Loucy (cell line): ENCODE measurements at regions not wholly inside any gene's neighbourhood (a gene's known extent, or its start where the extent isn't known, plus 50 kb on each side); places are given as distances from the start of the nearest gene placed in this dataset.

Experiments used
- H2AFZ ChIP-seq: fragments of 200-600 bp; sonication (generic); 2 replicates; pipeline ENCODE4 v1.6.0; 2016; ENCODE audit warnings: antibody characterized with exemption, mild to moderate bottlenecking, low read length, moderate library complexity
- H3F3A ChIP-seq: fragments of 200-600 bp; 2 replicates; pipeline ENCODE4 v1.6.0; 2016; ENCODE audit warnings: antibody characterized with exemption, low read depth, mild to moderate bottlenecking
- H3K27me3 ChIP-seq: fragments of 200-600 bp; sonication (generic); 2 replicates; pipeline ENCODE4 v1.6.1; 2014; ENCODE audit warnings: low read length, mild to moderate bottlenecking; ENCODE audit not compliant: insufficient read depth, poor library complexity, severe bottlenecking
- H3K36me3 ChIP-seq: fragments of 200-600 bp; sonication (generic); 2 replicates; pipeline ENCODE4 v1.6.1; 2016; ENCODE audit warnings: low read length; ENCODE audit not compliant: insufficient read depth
- H3K4me1 ChIP-seq: fragments of 200-600 bp; sonication (generic); 2 replicates; pipeline ENCODE4 v1.5.1; 2014; ENCODE audit warnings: low read length, mild to moderate bottlenecking; ENCODE audit not compliant: insufficient read depth, poor library complexity, severe bottlenecking
- H3K4me2 ChIP-seq: fragments of 200-600 bp; sonication (generic); 2 replicates; pipeline ENCODE4 v1.6.0; 2014; ENCODE audit warnings: antibody characterized with exemption, low read length, low read depth, mild to moderate bottlenecking; ENCODE audit not compliant: poor library complexity, severe bottlenecking
- H3K4me3 ChIP-seq: fragments of 200-600 bp; sonication (generic); 2 replicates; pipeline ENCODE4 v1.5.1; 2014; ENCODE audit warnings: low read length, mild to moderate bottlenecking, mixed read lengths; ENCODE audit not compliant: poor library complexity, severe bottlenecking
- H3K79me2 ChIP-seq: fragments of 200-600 bp; sonication (generic); 2 replicates; pipeline ENCODE4 v1.6.1; 2014; ENCODE audit warnings: low read length; ENCODE audit not compliant: insufficient read depth
- H3K9ac ChIP-seq: fragments of 200-600 bp; sonication (generic); 2 replicates; pipeline ENCODE4 v1.6.0; 2014; ENCODE audit warnings: mild to moderate bottlenecking, low read depth, low read length, moderate library complexity; ENCODE audit not compliant: poor library complexity, severe bottlenecking
- H3K9me2 ChIP-seq: fragments of 200-600 bp; sonication (generic); replicated peaks from 2 replicates; pipeline ENCODE4 v1.6.1; 2016; ENCODE audit warnings: low read depth, low read length, mixed read lengths
- H3K9me3 ChIP-seq: fragments of 200-600 bp; sonication (generic); 2 replicates; pipeline ENCODE4 v1.6.1; 2014; ENCODE audit warnings: mild to moderate bottlenecking, antibody characterized with exemption, low read length, low read depth; ENCODE audit not compliant: insufficient read depth
- H4K20me1 ChIP-seq: fragments of 200-600 bp; sonication (generic); 2 replicates; pipeline ENCODE4 v1.6.0; 2014; ENCODE audit warnings: antibody characterized with exemption, low read length, mild to moderate bottlenecking; ENCODE audit not compliant: insufficient read depth, poor library complexity, severe bottlenecking
- EZH2phosphoT487 ChIP-seq: fragments of 200-600 bp; IDR thresholded peaks from 2 replicates; pipeline ENCODE4 v1.6.1; 2018; ENCODE audit warnings: antibody characterized with exemption, mild to moderate bottlenecking, moderate library complexity, borderline replicate concordance
- TF ChIP-seq, protein P1 (sequence below): fragments of 200-600 bp; sonication (generic); conservative IDR thresholded peaks from 2 replicates; pipeline ENCODE4 v1.5.1; 2014; ENCODE audit warnings: mild to moderate bottlenecking, antibody characterized with exemption, low read length

DNA sequence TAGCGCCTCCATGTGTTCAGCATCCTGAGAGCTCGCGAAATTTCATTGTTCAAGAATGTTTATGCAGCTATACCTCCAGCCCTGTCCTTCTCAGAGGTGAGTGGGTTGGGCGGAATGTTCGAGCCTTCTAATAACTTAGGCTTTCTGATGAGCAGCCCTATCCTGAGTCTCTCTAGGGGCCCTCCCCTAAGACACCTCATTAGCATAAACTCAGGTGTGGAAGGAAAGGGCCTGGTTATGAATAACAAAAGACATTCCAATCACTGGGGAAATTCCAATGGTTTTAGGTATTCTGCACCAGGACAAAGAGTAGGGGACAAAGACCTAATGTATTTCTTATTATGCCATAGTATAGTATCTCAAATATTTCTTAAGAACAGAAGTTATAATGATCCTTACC is 138.1 kb upstream of the PDZRN3 start:
- H3K9ac ChIP-seq: no peak overlapping the region
- TF ChIP-seq, protein P1, sequence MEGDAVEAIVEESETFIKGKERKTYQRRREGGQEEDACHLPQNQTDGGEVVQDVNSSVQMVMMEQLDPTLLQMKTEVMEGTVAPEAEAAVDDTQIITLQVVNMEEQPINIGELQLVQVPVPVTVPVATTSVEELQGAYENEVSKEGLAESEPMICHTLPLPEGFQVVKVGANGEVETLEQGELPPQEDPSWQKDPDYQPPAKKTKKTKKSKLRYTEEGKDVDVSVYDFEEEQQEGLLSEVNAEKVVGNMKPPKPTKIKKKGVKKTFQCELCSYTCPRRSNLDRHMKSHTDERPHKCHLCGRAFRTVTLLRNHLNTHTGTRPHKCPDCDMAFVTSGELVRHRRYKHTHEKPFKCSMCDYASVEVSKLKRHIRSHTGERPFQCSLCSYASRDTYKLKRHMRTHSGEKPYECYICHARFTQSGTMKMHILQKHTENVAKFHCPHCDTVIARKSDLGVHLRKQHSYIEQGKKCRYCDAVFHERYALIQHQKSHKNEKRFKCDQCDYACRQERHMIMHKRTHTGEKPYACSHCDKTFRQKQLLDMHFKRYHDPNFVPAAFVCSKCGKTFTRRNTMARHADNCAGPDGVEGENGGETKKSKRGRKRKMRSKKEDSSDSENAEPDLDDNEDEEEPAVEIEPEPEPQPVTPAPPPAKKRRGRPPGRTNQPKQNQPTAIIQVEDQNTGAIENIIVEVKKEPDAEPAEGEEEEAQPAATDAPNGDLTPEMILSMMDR: no peak
- TF ChIP-seq EZH2phosphoT487: no peak

DNA sequence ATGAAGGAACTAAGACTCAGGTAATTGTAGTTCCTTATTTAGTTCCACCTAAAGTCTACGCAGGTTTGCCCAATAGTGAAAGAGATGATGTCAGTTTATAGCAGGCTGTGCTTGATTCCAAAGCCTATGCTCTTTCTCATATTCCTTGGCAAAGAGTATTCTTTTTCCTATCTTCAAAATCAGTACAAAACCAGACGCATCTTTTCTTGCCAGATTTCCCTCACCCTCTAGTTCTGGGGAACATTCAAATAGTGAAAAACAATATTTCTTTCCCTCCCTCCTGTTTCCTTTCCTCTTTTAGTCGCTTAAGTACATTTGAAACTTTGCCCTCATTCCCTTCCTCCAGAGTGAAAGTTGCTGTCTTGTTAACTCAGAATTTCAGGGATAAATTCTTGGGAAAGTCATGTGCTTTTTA is 134.6 kb upstream of the PDZRN3 start:
- Histone ChIP-seq H3K27me3 (no peaks in the 10 kb centered on the region), H3K9me2 (no peaks in the 10 kb centered on the region), H3F3A (no peaks in the 10 kb centered on the region), H3K9me3 (no peaks in the 10 kb centered on the region), H3K79me2 (no peaks in the 10 kb centered on the region), H4K20me1 (no peaks in the 10 kb centered on the region), H3K4me2 (no peak overlapping the region), H3K36me3 (no peaks in the 10 kb centered on the region), H3K9ac (no peak overlapping the region), H3K4me3 (no peak overlapping the region), H3K4me1 (no peaks in the 10 kb centered on the region), H2AFZ (no peak overlapping the region)
- TF ChIP-seq, protein P1: no peak
- TF ChIP-seq EZH2phosphoT487: no peak

More for the DNA sequence above, 138.1 kb upstream of the PDZRN3 start:
- Histone ChIP-seq H3K9me3 (no peaks in the 10 kb centered on the region), H3K4me1 (peaks cover 9% of the 10 kb centered on the region), H3K4me3 (no peak overlapping the region), H3F3A (no peaks in the 10 kb centered on the region), H2AFZ (no peak overlapping the region), H3K36me3 (no peaks in the 10 kb centered on the region), H3K4me2 (no peak overlapping the region), H4K20me1 (no peaks in the 10 kb centered on the region), H3K9me2 (no peaks in the 10 kb centered on the region), H3K27me3 (no peaks in the 10 kb centered on the region), H3K79me2 (no peaks in the 10 kb centered on the region)

DNA sequence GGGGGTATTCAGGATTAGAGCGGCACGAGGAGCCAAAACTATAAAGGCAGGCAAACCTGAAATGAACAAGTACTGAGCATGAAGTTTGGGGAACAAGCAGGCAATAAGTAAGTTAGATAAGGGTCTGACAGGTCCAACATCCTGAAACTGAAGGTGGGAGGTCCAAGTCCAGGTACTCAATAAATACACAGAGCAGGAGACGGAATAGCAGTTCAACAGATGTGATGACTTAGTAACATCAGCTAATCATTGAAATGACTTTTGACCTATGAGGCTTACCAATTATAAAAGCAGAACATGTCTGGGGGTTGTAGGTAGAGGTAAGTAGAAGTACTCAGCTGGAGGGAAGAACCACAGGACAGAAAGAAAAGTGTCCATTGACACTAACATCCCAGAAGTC is 132.8 kb upstream of the PDZRN3 start:
- no peak for TF ChIP-seq EZH2phosphoT487
- TF ChIP-seq, protein P1: no peak
- no peaks in the 10 kb centered on the region for H3K27me3 ChIP-seq
- H3K4me1 ChIP-seq: no peaks in the 10 kb centered on the region
- H3F3A ChIP-seq: no peaks in the 10 kb centered on the region
- no peak overlapping the region for H2AFZ ChIP-seq
- H3K9ac ChIP-seq: no peak overlapping the region
- H3K4me2 ChIP-seq: no peak overlapping the region
- H3K79me2 ChIP-seq: no peaks in the 10 kb centered on the region
- no peak overlapping the region for H3K4me3 ChIP-seq
- no peaks in the 10 kb centered on the region for H3K9me2 ChIP-seq
- H3K9me3 ChIP-seq: no peaks in the 10 kb centered on the region
- H3K36me3 ChIP-seq: no peaks in the 10 kb centered on the region
- no peaks in the 10 kb centered on the region for H4K20me1 ChIP-seq
